ENCODE measurements at regions not wholly inside any gene's neighbourhood (a gene's known extent, or its start where the extent isn't known, plus 50 kb on each side); places are given as distances from the start of the nearest gene placed in this dataset.
"Not testable (repeated sequence)": the region's sequence is repeated elsewhere in the genome, so short reads cannot be mapped to it uniquely, and the experiment has no call there.

DNA sequence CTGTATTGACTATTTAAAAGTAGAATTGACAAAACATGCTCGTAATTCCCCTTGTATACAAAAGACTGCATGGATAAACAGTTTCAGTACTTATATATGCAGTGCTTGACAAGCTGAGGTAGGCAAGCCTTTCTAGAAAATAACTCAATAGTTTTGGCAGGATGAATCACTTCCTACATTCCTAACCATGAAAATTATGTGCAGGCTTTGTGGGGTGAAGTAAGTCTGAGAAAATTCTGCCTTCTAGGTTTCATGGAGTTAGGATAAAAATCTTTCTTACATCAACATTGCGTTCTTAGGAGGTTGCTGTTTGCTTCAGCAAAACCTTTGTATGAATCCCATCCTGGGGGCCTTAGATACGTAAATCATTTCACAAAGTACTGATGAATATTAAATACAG is 801.4 kb upstream of the EYS start:
- no peaks in the 10 kb centered on the region for H3K9me3 ChIP-seq (ENCODE audit: insufficient read depth, low read depth)
- no peak for TF ChIP-seq EZH2 (IDR thresholded peaks at IDR 0.05; ENCODE audit: low read depth)
- TF ChIP-seq, protein P1, sequence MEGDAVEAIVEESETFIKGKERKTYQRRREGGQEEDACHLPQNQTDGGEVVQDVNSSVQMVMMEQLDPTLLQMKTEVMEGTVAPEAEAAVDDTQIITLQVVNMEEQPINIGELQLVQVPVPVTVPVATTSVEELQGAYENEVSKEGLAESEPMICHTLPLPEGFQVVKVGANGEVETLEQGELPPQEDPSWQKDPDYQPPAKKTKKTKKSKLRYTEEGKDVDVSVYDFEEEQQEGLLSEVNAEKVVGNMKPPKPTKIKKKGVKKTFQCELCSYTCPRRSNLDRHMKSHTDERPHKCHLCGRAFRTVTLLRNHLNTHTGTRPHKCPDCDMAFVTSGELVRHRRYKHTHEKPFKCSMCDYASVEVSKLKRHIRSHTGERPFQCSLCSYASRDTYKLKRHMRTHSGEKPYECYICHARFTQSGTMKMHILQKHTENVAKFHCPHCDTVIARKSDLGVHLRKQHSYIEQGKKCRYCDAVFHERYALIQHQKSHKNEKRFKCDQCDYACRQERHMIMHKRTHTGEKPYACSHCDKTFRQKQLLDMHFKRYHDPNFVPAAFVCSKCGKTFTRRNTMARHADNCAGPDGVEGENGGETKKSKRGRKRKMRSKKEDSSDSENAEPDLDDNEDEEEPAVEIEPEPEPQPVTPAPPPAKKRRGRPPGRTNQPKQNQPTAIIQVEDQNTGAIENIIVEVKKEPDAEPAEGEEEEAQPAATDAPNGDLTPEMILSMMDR (conservative IDR thresholded peaks at IDR 0.05) = no peak
- no peak overlapping the region for H3K4me2 ChIP-seq
- POLR2A ChIA-PET (ENCODE audit: unreplicated experiment) = no interaction called here
- CTCF ChIA-PET = no interaction called here
- no TSS peak for BruUV-seq (replicated peaks)
- H3K36me3 ChIP-seq (ENCODE audit: low read depth) = no peaks in the 10 kb centered on the region
- intact Hi-C loops (cut with micrococcal nuclease; ENCODE audit: unreplicated experiment) = no loop called here
- no peak overlapping the region for H3K4me3 ChIP-seq
- H3K9me2 ChIP-seq (ENCODE audit: insufficient read depth) = no peaks in the 10 kb centered on the region
- DNase-seq = no peak
- H4K20me1 ChIP-seq (ENCODE audit: insufficient read depth) = no peaks in the 10 kb centered on the region
- no peaks in the 10 kb centered on the region for H3F3A ChIP-seq (ENCODE audit: insufficient read depth, low read depth)
- no peak overlapping the region for H2AFZ ChIP-seq
- H3K27me3 ChIP-seq (ENCODE audit: insufficient read depth, low read depth) = no peaks in the 10 kb centered on the region
- no peaks in the 10 kb centered on the region for H3K79me2 ChIP-seq (ENCODE audit: low read depth)
- no peaks in the 10 kb centered on the region for H3K4me1 ChIP-seq (replicated peaks; ENCODE audit: insufficient read depth)
- no peak overlapping the region for H3K27ac ChIP-seq

DNA sequence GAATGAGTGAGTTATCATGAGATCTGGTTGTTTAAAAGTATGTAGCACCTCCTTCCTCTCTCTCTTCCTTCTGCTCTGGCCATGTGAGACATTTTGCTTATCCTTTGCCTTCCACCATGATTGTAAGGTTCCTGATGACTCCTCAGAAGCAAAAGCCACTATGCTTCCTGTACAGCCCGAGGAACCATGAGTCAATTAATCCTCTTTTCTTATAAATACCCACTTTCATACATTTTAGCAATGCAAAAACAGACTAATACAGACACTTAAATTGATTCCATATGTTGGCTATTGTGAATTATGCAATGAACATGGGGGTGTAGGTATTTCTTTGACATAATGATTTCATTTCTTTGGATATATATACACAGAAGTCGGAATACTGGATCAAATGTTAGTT is 792.8 kb upstream of the EYS start:
- POLR2A ChIA-PET (ENCODE audit: unreplicated experiment) = no interaction called here
- no TSS peak for BruUV-seq (replicated peaks)
- Histone ChIP-seq H3K4me3 (no peak overlapping the region), H3K4me2 (no peak overlapping the region), H4K20me1 (ENCODE audit: insufficient read depth) (no peaks in the 10 kb centered on the region), H2AFZ (no peak overlapping the region), H3F3A (ENCODE audit: insufficient read depth, low read depth) (no peaks in the 10 kb centered on the region), H3K9me2 (ENCODE audit: insufficient read depth) (no peaks in the 10 kb centered on the region), H3K79me2 (ENCODE audit: low read depth) (no peaks in the 10 kb centered on the region), H3K36me3 (ENCODE audit: low read depth) (no peaks in the 10 kb centered on the region), H3K9me3 (ENCODE audit: insufficient read depth, low read depth) (no peaks in the 10 kb centered on the region), H3K27me3 (ENCODE audit: insufficient read depth, low read depth) (no peaks in the 10 kb centered on the region), H3K4me1 (replicated peaks; ENCODE audit: insufficient read depth) (no peaks in the 10 kb centered on the region), H3K27ac (no peak overlapping the region)
- TF ChIP-seq, protein P1 (conservative IDR thresholded peaks at IDR 0.05) = no peak
- no peak for TF ChIP-seq EZH2 (IDR thresholded peaks at IDR 0.05; ENCODE audit: low read depth)
- no peak for DNase-seq
- CTCF ChIA-PET = no interaction called here
- intact Hi-C loops (cut with micrococcal nuclease; ENCODE audit: unreplicated experiment) = no loop called here

DNA sequence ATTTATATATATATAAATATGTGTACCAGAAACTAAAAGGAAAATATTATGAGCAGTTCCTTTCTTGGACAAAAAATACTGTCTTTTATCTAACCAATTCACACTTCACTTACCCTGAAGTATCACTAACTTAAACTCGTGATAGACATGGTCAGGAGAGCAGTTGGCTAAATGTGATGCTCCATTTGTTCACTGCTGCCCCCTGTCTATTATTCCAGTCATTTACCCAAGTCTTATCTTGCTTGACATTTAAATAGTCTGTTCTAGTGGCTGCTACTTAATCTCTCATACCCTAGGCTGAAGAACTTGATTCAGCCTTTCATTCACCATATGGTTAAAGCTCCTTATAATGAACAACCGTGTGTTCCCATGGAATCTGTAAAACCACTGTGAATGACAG is 789.6 kb upstream of the EYS start:
- CTCF ChIA-PET = no interaction called here
- H4K20me1 ChIP-seq (ENCODE audit: insufficient read depth) = no peaks in the 10 kb centered on the region
- TF ChIP-seq, protein P1 (conservative IDR thresholded peaks at IDR 0.05) = peak; percentile 62
- no peak for TF ChIP-seq EZH2 (IDR thresholded peaks at IDR 0.05; ENCODE audit: low read depth)
- H3K4me3 ChIP-seq = no peak overlapping the region
- no peaks in the 10 kb centered on the region for H3K4me1 ChIP-seq (replicated peaks; ENCODE audit: insufficient read depth)
- H3K79me2 ChIP-seq (ENCODE audit: low read depth) = no peaks in the 10 kb centered on the region
- BruUV-seq (replicated peaks) = no TSS peak
- DNase-seq = no peak
- H3K4me2 ChIP-seq = no peak overlapping the region
- no peaks in the 10 kb centered on the region for H3F3A ChIP-seq (ENCODE audit: insufficient read depth, low read depth)
- H3K36me3 ChIP-seq (ENCODE audit: low read depth) = no peaks in the 10 kb centered on the region
- H3K9me2 ChIP-seq (ENCODE audit: insufficient read depth) = no peaks in the 10 kb centered on the region
- H3K27me3 ChIP-seq (ENCODE audit: insufficient read depth, low read depth) = no peaks in the 10 kb centered on the region
- intact Hi-C loops (cut with micrococcal nuclease; ENCODE audit: unreplicated experiment) = no loop called here
- H2AFZ ChIP-seq = no peak overlapping the region
- POLR2A ChIA-PET (ENCODE audit: unreplicated experiment) = interaction anchor here (0.6 kb wide), 1 partner anchor 31 kb away, joined by 3 read pairs; no protein-coding TSS in a partner anchor
- no peaks in the 10 kb centered on the region for H3K9me3 ChIP-seq (ENCODE audit: insufficient read depth, low read depth)
- H3K27ac ChIP-seq = no peak overlapping the region

DNA sequence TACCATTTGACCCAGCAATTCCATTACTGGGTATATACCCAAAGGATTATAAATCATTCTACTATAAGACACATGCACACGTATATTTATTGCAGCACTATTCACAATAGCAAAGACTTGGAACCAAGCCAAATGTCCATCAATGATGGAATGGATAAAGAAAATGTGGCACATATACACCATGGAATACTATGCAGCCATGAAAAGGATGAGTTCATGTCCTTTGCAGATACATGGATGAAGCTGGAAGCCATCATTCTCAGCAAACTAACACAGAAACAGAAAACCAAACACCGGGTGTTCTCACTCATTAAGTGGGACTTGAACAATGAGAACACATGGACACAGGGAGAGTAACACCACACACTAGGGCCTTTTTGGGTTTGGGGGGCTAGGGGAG is 787.6 kb upstream of the EYS start:
- H3K27me3 ChIP-seq (ENCODE audit: insufficient read depth, low read depth); H3K9me2 ChIP-seq (ENCODE audit: insufficient read depth); H3K36me3 ChIP-seq (ENCODE audit: low read depth); H3K4me2 ChIP-seq; H3K27ac ChIP-seq; H3K79me2 ChIP-seq (ENCODE audit: low read depth); intact Hi-C loops (cut with micrococcal nuclease; ENCODE audit: unreplicated experiment); CTCF ChIA-PET; H3K4me3 ChIP-seq; H2AFZ ChIP-seq; BruUV-seq (replicated peaks); H3K4me1 ChIP-seq (replicated peaks; ENCODE audit: insufficient read depth); H4K20me1 ChIP-seq (ENCODE audit: insufficient read depth); DNase-seq; H3K9me3 ChIP-seq (ENCODE audit: insufficient read depth, low read depth); H3F3A ChIP-seq (ENCODE audit: insufficient read depth, low read depth); POLR2A ChIA-PET (ENCODE audit: unreplicated experiment): not testable (repeated sequence)

Data from PC-9 (cell line).